ENCODE measurements at regions not wholly inside any gene's neighbourhood (a gene's known extent, or its start where the extent isn't known, plus 50 kb on each side); places are given as distances from the start of the nearest gene placed in this dataset.

DNA sequence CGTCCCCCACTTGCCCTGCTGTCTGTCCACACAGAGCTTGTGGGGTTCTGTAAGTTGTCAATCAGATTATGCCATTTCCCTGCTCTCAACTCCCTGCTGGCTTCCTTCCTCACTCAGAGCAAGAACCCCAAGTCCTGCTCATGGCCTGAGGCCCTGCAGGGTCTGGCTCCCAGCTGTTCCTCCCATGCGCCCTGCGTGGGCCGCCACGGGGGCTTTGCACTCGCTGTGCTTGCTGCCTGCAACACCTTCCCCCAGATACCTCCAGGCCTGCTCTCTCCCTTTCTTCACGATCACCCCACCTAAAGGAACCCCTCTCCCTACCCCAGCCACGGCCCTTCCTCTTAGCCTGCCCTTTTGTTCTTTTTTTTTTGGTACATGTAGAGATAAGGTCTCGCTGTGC lies 234.6 kb downstream of the AACS start:
- no peaks in the 10 kb centered on the region for H3K4me1 ChIP-seq (ENCODE audit: control insufficient read depth in 1 of 2, low read depth in 2 of 2)
- H3K27ac ChIP-seq = no peak overlapping the region
- H3K9me3 ChIP-seq = no peaks in the 10 kb centered on the region
- no peak overlapping the region for H3K4me3 ChIP-seq
- DNase-seq (ENCODE audit: low spot score) = no peak
- H3K36me3 ChIP-seq = no peaks in the 10 kb centered on the region
- no peak for ATAC-seq (ENCODE audit: insufficient number of reproducible peaks, low FRiP score, low read depth)
- no peaks in the 10 kb centered on the region for H3K27me3 ChIP-seq (replicated peaks; ENCODE audit: insufficient read depth)
- TF ChIP-seq, protein P1, sequence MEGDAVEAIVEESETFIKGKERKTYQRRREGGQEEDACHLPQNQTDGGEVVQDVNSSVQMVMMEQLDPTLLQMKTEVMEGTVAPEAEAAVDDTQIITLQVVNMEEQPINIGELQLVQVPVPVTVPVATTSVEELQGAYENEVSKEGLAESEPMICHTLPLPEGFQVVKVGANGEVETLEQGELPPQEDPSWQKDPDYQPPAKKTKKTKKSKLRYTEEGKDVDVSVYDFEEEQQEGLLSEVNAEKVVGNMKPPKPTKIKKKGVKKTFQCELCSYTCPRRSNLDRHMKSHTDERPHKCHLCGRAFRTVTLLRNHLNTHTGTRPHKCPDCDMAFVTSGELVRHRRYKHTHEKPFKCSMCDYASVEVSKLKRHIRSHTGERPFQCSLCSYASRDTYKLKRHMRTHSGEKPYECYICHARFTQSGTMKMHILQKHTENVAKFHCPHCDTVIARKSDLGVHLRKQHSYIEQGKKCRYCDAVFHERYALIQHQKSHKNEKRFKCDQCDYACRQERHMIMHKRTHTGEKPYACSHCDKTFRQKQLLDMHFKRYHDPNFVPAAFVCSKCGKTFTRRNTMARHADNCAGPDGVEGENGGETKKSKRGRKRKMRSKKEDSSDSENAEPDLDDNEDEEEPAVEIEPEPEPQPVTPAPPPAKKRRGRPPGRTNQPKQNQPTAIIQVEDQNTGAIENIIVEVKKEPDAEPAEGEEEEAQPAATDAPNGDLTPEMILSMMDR (IDR thresholded peaks at IDR 0.05) = no peak

DNA sequence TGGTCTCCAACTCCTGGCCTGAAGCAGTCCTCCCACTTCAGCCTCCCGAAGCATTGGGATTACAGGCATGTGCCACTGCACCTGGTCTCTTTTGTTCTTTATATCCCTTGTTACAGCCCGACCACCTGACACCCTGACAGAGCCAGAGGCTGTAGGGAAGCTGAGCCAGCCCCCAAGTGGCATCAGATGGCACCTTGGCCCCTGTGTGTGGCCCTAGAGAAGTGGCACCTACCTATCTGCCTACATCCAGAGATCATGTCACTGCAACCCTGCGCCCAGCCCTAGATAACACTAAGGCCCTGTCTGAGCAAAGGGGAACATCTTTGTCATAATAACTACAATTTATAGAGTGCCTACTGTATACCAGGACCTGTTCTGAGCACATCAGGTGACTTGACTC lies 235.0 kb downstream of the AACS start:
- Histone ChIP-seq H3K36me3 (no peaks in the 10 kb centered on the region), H3K9me3 (no peaks in the 10 kb centered on the region), H3K27ac (no peak overlapping the region), H3K4me3 (no peak overlapping the region), H3K4me1 (ENCODE audit: control insufficient read depth in 1 of 2, low read depth in 2 of 2) (no peaks in the 10 kb centered on the region), H3K27me3 (replicated peaks; ENCODE audit: insufficient read depth) (no peaks in the 10 kb centered on the region)
- ATAC-seq (ENCODE audit: insufficient number of reproducible peaks, low FRiP score, low read depth) (no peak), DNase-seq (ENCODE audit: low spot score) (no peak)
- TF ChIP-seq, protein P1 (IDR thresholded peaks at IDR 0.05) = no peak

DNA sequence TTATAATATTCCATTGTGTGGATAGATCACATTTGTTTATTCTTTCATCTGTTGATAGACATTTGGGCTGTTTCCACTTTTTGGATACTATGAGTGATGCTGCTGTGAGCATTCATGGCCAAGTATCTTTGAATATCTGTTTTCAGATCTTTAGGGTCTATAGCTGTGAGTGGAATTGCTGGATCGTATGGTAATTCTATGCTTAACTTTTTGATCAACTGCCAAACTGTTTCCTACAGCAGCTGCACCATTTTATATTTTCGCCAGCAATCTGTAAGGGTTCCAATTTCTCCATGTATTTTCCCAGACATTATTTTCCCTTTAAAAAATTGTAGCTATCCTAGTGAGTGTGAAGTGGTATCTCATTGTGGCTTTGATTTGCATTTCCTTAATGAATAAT lies 238.1 kb downstream of the AACS start:
- no peaks in the 10 kb centered on the region for H3K9me3 ChIP-seq
- ATAC-seq (ENCODE audit: insufficient number of reproducible peaks, low FRiP score, low read depth) = no peak
- TF ChIP-seq, protein P1 (IDR thresholded peaks at IDR 0.05) = no peak

DNA sequence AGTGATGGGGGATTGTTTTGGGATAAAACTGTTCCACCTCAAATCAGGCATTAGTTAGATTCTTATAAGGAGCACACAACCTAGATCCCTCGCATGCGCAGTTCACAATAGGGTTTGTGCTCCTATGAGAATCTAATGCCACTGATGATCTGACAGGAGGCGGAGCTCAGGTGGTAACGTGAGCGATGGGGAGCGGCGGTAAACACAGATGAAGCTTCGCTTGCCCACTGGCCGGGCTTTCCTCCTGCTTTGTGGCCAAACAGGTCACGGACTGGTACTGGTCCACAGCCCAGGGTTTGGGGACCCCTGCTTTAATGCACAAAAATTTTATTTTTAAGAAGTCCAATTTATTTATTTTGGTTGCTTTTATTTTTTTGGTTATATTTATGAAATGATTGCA lies 238.8 kb downstream of the AACS start:
- Histone ChIP-seq H3K4me3 (no peak overlapping the region), H3K27me3 (replicated peaks; ENCODE audit: insufficient read depth) (no peaks in the 10 kb centered on the region), H3K36me3 (no peaks in the 10 kb centered on the region), H3K4me1 (ENCODE audit: control insufficient read depth in 1 of 2, low read depth in 2 of 2) (no peaks in the 10 kb centered on the region), H3K27ac (no peak overlapping the region), H3K9me3 (no peaks in the 10 kb centered on the region)
- TF ChIP-seq, protein P1 (IDR thresholded peaks at IDR 0.05) = no peak
- DNase-seq (ENCODE audit: low spot score) (no peak), ATAC-seq (ENCODE audit: insufficient number of reproducible peaks, low FRiP score, low read depth) (no peak)

More for the DNA sequence above, 238.1 kb downstream of the AACS start:
- Histone ChIP-seq H3K27ac (no peak overlapping the region), H3K4me3 (no peak overlapping the region), H3K36me3 (no peaks in the 10 kb centered on the region), H3K27me3 (replicated peaks; ENCODE audit: insufficient read depth) (no peaks in the 10 kb centered on the region), H3K4me1 (ENCODE audit: control insufficient read depth in 1 of 2, low read depth in 2 of 2) (no peaks in the 10 kb centered on the region)
- no peak for DNase-seq (ENCODE audit: low spot score)

DNA sequence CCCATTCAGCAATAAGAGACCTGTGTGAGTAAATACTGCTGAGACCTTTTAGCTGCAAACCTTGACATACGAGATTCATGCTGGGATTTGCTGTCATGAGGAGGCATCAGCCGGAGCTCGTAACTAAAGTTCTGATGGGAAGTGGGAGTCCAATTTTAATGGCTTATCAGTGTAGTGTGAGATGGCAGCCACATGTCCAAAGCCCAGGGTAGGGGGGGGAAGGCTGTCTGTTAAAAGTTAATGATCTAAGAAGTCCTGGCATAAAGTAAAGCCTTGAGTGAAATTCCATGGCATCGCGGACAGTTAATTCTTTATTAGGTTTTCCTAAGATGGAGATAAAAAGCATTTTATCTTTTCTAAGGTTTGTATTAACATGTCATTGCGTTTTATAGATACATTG lies 240.0 kb downstream of the AACS start:
- DNase-seq (ENCODE audit: low spot score) (no peak), ATAC-seq (ENCODE audit: insufficient number of reproducible peaks, low FRiP score, low read depth) (no peak)
- H3K36me3 ChIP-seq = no peaks in the 10 kb centered on the region
- no peaks in the 10 kb centered on the region for H3K9me3 ChIP-seq
- TF ChIP-seq, protein P1 (IDR thresholded peaks at IDR 0.05) = no peak
- H3K27me3 ChIP-seq (replicated peaks; ENCODE audit: insufficient read depth) = no peaks in the 10 kb centered on the region
- no peaks in the 10 kb centered on the region for H3K4me1 ChIP-seq (ENCODE audit: control insufficient read depth in 1 of 2, low read depth in 2 of 2)
- H3K4me3 ChIP-seq = no peak overlapping the region
- no peak overlapping the region for H3K27ac ChIP-seq
